RWPE1 (cell line): ENCODE measurements at regions not wholly inside any gene's neighbourhood (a gene's known extent, or its start where the extent isn't known, plus 50 kb on each side); places are given as distances from the start of the nearest gene placed in this dataset.

Experiments
- CTCF ChIA-PET: fragments of 350-600 bp; sonication (Branson Sonifier 250); formaldehyde crosslinking; extraction: SDS; loops from one replicate; lab custom pipeline; 2021; lab: Yijun Ruan, JAX
- POLR2A ChIA-PET: fragments of 400-600 bp; formaldehyde crosslinking; extraction: SDS; loops from one replicate; lab custom pipeline; 2020; ENCODE audit warnings: antibody characterized with exemption; ENCODE audit not compliant: low non-redundant PET; lab: Yijun Ruan, JAX
- DNase-seq: peaks from one replicate; pipeline ENCODE4 v3.0.0; 2012; ENCODE audit warnings: low spot score
- H3K27ac ChIP-seq: fragments of 450-650 bp; 2 replicates; pipeline ENCODE4 v1.5.1; 2017
- TF ChIP-seq, protein P1 (sequence below): fragments of 450-650 bp; conservative IDR thresholded peaks from 2 replicates; pipeline ENCODE4 v1.5.1; 2017; ENCODE audit warnings: low read depth, mild to moderate bottlenecking

DNA sequence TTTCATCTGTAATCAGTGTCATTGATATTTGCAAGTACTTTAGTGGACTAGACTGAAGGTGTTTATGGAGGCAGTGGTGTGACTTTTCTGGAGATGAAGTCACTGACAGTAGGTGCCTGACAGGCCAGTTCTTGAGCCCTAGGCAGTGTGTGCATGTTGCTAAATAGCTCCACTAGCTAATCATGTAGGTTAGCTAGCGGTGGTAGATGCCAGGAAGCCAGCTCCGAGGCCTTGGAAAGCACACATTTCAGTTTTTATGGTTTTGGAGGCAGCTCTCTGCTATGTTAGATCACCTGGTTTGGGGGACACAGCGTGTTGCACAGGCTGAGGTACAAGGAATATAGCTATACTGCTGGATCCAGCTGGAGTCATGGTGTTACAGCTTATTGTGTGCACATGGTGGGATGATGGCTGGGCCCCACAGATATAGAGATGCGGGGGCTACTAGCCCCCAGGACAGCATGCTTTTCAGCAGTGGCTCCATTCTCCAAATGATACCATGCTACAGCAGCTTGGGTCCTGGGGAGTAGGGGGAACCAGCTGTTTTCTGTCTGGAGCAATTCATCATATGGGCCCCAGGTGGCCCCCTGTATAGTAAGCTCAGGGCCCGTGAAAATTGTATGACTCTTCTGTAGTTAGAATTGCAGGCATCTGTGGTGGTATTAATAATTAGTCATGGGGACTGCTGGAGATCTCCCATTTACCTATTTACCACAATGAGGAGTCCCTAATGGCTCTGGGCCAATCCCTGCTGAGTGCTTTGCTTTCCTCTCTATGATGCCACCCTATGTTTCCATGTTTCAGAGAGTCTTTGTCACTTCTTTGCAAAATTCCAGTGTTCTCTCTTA, 367.2 kb upstream of the LMO3 start:
- H3K27ac ChIP-seq: no peak overlapping the region
- ChIA-PET POLR2A (no interaction called here), CTCF (no interaction called here)
- TF ChIP-seq, protein P1, sequence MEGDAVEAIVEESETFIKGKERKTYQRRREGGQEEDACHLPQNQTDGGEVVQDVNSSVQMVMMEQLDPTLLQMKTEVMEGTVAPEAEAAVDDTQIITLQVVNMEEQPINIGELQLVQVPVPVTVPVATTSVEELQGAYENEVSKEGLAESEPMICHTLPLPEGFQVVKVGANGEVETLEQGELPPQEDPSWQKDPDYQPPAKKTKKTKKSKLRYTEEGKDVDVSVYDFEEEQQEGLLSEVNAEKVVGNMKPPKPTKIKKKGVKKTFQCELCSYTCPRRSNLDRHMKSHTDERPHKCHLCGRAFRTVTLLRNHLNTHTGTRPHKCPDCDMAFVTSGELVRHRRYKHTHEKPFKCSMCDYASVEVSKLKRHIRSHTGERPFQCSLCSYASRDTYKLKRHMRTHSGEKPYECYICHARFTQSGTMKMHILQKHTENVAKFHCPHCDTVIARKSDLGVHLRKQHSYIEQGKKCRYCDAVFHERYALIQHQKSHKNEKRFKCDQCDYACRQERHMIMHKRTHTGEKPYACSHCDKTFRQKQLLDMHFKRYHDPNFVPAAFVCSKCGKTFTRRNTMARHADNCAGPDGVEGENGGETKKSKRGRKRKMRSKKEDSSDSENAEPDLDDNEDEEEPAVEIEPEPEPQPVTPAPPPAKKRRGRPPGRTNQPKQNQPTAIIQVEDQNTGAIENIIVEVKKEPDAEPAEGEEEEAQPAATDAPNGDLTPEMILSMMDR: no peak
- DNase-seq: no peak

DNA sequence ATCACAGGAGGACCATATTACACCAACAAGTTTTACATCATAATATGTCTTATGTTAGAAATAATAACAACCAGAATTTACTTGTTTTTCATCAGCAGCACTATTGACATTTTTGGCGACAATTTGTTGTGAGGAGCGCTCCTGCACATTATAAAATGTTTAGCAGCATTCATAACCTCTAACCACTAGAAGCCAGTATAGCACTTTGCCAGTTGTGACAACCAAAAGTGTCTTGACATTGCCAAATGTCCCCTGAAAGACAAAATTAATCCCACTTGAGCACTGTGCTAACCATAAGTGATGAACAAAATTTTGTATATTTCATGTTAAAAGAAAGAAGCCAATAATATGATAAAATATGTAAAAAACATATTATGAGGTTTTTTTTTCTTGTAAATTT, 356.9 kb upstream of the LMO3 start:
- TF ChIP-seq, protein P1: no peak
- no peak overlapping the region for H3K27ac ChIP-seq
- CTCF ChIA-PET: no interaction called here
- DNase-seq: no peak
- POLR2A ChIA-PET: no interaction called here

DNA sequence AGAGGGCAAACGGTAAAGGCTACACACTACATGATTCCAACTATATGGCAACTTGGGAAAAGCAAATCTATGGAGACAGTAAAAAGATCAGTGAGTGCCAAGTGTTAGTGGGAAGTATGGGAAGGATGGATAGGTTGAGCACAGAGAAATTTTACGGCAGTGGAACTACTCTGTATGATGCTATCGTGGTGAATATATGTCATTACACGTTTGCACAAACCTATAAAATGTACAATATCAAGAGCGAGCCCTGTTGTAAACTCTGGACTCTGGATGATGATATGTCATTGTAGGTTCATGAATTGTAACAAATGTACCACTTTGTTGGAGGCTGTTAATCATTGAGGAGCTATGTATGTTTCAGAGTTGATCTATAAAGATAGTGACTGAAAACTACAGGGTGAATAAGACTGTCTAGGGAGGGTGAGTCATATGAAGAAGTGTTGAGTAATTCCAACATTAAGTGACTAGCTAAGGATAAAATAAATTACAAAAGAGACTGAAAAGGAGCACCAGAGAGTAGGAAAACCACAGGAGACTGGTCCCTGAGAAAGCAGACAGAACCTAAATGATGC, 349.2 kb upstream of the LMO3 start:
- TF ChIP-seq, protein P1: no peak
- CTCF ChIA-PET: no interaction called here
- DNase-seq: peak; percentile 70
- H3K27ac ChIP-seq: no peak overlapping the region
- POLR2A ChIA-PET: no interaction called here

DNA sequence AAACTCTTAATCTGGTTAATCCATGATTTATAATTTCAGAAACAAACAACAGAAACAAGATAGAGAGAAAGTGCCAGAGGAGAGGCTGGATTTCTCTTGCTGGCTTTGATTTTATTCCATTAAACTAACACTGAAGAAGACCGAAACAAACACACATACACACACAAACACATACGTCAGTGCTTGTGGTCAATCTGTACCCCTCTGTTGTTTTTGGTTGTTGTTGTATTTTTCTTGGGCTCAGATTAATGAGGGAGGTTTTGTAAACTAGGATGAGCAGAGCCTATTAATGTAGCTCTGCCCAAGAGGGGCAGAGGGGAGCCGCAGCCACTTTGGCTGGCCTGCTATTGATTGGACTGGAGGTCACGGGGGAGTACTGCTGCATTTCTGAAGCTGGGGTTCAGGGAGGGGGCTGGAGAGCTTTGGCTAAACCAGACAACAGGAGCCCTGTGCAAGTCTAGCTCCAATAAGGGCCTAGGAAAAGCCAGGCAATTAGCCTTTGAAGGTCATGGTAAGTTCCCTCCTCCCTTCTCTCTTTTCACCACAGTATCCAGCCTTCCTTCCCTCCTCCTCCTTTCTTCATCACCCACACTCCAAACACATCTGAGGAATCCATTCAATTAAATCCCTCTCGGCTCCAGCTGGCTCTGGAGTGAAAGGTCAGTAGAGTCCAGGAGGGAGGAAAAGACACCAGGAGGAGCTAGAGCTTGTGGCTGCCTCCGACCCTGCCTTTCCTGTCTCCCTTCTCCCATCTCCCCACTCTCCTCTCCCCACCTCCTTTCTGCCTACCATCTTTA, 344.1 kb upstream of the LMO3 start:
- TF ChIP-seq, protein P1: no peak
- ChIA-PET POLR2A (no interaction called here), CTCF (no interaction called here)
- no peak overlapping the region for H3K27ac ChIP-seq
- DNase-seq: no peak

DNA sequence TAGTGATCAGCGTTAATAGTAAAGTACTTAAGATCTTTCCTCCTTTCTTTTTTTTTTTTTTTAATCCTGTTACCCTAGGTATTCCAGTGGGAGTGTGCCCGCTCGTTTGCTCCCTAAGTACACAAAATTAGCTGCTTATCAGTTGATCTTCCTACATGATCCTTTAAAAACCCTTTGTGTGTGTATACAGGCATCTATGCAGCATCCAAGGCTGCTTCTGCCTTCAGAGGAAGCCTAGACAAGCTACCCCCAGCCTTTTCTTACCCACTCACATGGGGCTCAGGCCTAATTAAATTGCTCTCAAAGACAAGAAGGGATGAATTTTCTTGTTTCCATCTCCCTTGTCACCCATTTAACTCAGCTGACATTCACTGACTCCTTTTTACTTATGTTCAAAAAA, 343.4 kb upstream of the LMO3 start:
- CTCF ChIA-PET: no interaction called here
- no peak overlapping the region for H3K27ac ChIP-seq
- DNase-seq: no peak
- TF ChIP-seq, protein P1: no peak
- POLR2A ChIA-PET: no interaction called here

DNA sequence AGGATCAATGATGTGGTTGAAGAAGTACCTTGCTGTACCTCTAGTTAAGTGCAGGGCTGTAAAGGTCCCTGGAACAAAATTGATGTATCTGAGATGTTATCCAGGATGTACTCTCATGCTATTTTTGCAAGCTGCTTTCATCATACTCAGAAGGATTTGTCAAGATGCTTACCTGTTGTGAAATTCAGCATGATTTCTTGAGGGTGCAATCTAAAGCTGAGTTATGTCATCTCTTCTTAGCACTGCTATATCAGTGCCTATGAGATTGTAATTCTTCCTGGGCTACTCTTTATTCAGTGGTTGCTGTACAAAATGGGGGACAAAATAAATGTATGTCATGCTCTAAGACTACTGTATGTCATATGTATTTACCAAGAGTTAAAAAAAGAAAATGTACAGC, 340.7 kb upstream of the LMO3 start:
- TF ChIP-seq, protein P1: no peak
- CTCF ChIA-PET: no interaction called here
- POLR2A ChIA-PET: no interaction called here
- DNase-seq: no peak
- no peak overlapping the region for H3K27ac ChIP-seq
